ENCODE measurements at regions not wholly inside any gene's neighbourhood (a gene's known extent, or its start where the extent isn't known, plus 50 kb on each side); places are given as distances from the start of the nearest gene placed in this dataset.

DNA sequence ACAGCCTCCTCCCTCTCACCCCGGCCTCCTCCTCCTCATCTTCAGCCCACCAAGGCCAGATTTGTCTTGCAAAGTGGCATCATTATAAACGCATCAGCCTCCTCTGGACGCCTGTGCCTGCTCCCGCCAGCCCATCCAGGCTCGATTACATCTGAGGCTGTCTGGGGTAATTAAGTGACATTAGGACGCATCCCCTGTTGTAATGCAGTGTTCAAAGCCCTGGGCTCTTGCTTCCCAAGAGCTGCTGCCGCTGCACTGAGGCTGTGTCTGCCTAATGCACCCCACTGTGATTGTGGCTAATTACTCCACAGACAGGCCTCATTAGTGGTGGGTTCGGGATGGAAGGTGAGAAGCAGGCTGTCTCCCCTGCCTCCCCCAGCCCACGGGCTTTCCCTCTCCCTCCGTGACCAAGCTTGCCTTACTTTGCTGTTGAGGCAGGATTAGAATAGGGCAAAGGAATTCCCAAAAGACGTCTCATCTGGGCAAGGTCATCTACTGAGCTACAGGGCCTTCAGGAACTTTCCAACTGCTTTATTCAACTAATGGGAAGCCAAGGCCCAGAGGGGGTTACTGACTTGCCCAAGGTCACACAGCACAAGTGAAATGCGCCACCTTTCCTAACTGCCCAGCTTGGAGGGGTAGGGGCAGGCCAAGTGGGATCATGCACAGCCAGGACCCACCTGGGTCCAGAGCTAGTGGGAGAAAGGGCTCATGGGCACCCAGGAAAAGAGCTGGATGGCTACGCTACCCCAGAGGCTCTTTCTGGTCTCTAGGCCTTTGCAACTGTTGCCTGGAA lies 66.2 kb upstream of the PCBD1 start:
- ATAC-seq (ENCODE audit: insufficient read depth, low read depth), result no peak
- H3K27me3 ChIP-seq (ENCODE audit: insufficient read depth, low read length, poor library complexity), result peaks cover 14% of the 10 kb centered on the region

DNA sequence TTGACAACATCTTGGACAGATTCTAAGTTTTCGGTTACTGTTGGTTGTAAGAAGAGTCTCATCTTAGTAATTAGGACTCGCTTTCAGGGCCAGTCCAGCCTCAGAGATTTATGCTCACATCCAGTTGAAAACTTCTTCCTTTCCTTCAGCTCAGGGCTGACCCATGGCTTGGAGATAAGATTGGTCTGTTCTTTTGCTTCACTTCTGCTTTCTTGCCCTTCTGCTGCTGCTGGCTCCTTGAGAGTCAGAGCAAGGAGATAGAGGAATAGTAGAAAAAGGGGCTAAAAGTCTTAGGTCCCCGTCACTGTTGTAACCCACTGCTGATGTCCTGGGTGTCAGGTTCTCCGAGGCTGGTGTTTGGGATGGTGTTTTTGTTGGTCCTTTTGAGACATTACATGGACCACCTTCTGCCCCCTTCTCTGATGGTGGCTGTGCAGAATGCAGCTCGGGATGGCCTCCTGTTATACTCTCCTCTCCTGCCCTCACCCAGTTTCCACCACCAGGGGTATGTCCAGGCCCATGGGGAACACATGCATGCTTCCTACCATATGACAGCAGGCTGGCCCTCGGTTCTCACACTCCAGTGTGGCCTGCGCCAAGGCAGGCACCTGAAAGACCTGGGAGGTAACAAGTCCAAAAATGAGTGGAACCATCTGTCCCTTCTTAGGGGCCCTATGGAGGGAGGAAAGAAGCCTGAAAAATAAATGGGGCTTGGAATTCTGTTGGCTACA lies 67.8 kb upstream of the PCBD1 start:
- ATAC-seq (ENCODE audit: insufficient read depth, low read depth) (no peak), DNase-seq (no peak)
- no peak overlapping the region for H3K4me2 ChIP-seq (ENCODE audit: insufficient read depth, low read length)
- H2AFZ ChIP-seq (ENCODE audit: low read depth, low read length), result no peak overlapping the region
- H3K36me3 ChIP-seq (ENCODE audit: insufficient read depth, low read length), result no peaks in the 10 kb centered on the region
- no peaks in the 10 kb centered on the region for H3K9me3 ChIP-seq (ENCODE audit: insufficient read depth, low read length, severe bottlenecking)
- no peaks in the 10 kb centered on the region for H3K4me1 ChIP-seq (ENCODE audit: insufficient read depth, low read length)
- TF ChIP-seq EZH2 (IDR thresholded peaks at IDR 0.05; ENCODE audit: borderline replicate concordance, low read depth, low read length, severe bottlenecking), result no peak
- TF ChIP-seq, protein P1, sequence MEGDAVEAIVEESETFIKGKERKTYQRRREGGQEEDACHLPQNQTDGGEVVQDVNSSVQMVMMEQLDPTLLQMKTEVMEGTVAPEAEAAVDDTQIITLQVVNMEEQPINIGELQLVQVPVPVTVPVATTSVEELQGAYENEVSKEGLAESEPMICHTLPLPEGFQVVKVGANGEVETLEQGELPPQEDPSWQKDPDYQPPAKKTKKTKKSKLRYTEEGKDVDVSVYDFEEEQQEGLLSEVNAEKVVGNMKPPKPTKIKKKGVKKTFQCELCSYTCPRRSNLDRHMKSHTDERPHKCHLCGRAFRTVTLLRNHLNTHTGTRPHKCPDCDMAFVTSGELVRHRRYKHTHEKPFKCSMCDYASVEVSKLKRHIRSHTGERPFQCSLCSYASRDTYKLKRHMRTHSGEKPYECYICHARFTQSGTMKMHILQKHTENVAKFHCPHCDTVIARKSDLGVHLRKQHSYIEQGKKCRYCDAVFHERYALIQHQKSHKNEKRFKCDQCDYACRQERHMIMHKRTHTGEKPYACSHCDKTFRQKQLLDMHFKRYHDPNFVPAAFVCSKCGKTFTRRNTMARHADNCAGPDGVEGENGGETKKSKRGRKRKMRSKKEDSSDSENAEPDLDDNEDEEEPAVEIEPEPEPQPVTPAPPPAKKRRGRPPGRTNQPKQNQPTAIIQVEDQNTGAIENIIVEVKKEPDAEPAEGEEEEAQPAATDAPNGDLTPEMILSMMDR (IDR thresholded peaks at IDR 0.05; ENCODE audit: borderline replicate concordance, extremely low read depth, low read length, poor library complexity, severe bottlenecking), result no peak
- H3K4me3 ChIP-seq (ENCODE audit: low read depth in 1 of 2, low read length in 2 of 2), result no peak overlapping the region
- peaks cover 14% of the 10 kb centered on the region for H3K27me3 ChIP-seq (ENCODE audit: insufficient read depth, low read length, poor library complexity)
- no peak overlapping the region for H3K27ac ChIP-seq (ENCODE audit: low read length)
- H3K79me2 ChIP-seq (ENCODE audit: insufficient read depth, low read length), result no peaks in the 10 kb centered on the region
- no peak overlapping the region for H3K9ac ChIP-seq (ENCODE audit: low read depth, low read length)
- no peaks in the 10 kb centered on the region for H4K20me1 ChIP-seq (ENCODE audit: insufficient read depth, low read length)

More for the DNA sequence above, 66.2 kb upstream of the PCBD1 start:
- H3K27ac ChIP-seq (ENCODE audit: low read length), result no peak overlapping the region
- H2AFZ ChIP-seq (ENCODE audit: low read depth, low read length), result no peak overlapping the region
- H4K20me1 ChIP-seq (ENCODE audit: insufficient read depth, low read length), result no peaks in the 10 kb centered on the region
- H3K4me1 ChIP-seq (ENCODE audit: insufficient read depth, low read length), result no peaks in the 10 kb centered on the region
- DNase-seq, result no peak
- H3K9me3 ChIP-seq (ENCODE audit: insufficient read depth, low read length, severe bottlenecking), result no peaks in the 10 kb centered on the region
- no peaks in the 10 kb centered on the region for H3K79me2 ChIP-seq (ENCODE audit: insufficient read depth, low read length)
- H3K36me3 ChIP-seq (ENCODE audit: insufficient read depth, low read length), result no peaks in the 10 kb centered on the region
- H3K4me2 ChIP-seq (ENCODE audit: insufficient read depth, low read length), result no peak overlapping the region
- TF ChIP-seq EZH2 (IDR thresholded peaks at IDR 0.05; ENCODE audit: borderline replicate concordance, low read depth, low read length, severe bottlenecking), result no peak
- TF ChIP-seq, protein P1 (IDR thresholded peaks at IDR 0.05; ENCODE audit: borderline replicate concordance, extremely low read depth, low read length, poor library complexity, severe bottlenecking), result no peak
- no peak overlapping the region for H3K4me3 ChIP-seq (ENCODE audit: low read depth in 1 of 2, low read length in 2 of 2)
- no peak overlapping the region for H3K9ac ChIP-seq (ENCODE audit: low read depth, low read length)

DNA sequence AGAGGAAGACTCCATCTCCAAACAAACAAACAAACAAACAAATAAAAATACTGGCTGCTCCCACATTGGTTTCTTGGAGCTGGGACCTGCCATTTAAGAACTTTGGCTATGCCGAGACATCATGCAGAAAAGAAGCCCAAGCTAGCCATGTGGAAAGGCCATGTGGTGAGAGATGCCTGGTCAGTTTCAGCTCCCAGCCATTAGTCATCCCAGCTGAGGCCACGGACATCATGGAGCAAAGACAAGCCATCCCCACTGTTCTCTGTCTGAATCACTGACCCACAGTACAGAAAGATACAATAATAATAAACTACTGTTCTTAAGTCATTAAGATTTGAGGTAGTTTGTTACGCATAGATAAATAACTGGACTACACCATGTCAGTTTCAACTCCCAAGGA lies 70.0 kb upstream of the PCBD1 start:
- Histone ChIP-seq H3K4me3 (ENCODE audit: low read depth in 1 of 2, low read length in 2 of 2) (no peak overlapping the region), H3K4me1 (ENCODE audit: insufficient read depth, low read length) (no peaks in the 10 kb centered on the region), H3K27ac (ENCODE audit: low read length) (no peak overlapping the region), H4K20me1 (ENCODE audit: insufficient read depth, low read length) (no peaks in the 10 kb centered on the region), H3K79me2 (ENCODE audit: insufficient read depth, low read length) (no peaks in the 10 kb centered on the region), H3K9ac (ENCODE audit: low read depth, low read length) (no peak overlapping the region), H2AFZ (ENCODE audit: low read depth, low read length) (no peak overlapping the region), H3K36me3 (ENCODE audit: insufficient read depth, low read length) (no peaks in the 10 kb centered on the region), H3K9me3 (ENCODE audit: insufficient read depth, low read length, severe bottlenecking) (no peaks in the 10 kb centered on the region), H3K27me3 (ENCODE audit: insufficient read depth, low read length, poor library complexity) (peaks cover 14% of the 10 kb centered on the region), H3K4me2 (ENCODE audit: insufficient read depth, low read length) (no peak overlapping the region)
- TF ChIP-seq EZH2 (IDR thresholded peaks at IDR 0.05; ENCODE audit: borderline replicate concordance, low read depth, low read length, severe bottlenecking), result no peak
- TF ChIP-seq, protein P1 (IDR thresholded peaks at IDR 0.05; ENCODE audit: borderline replicate concordance, extremely low read depth, low read length, poor library complexity, severe bottlenecking), result no peak
- DNase-seq, result no peak
- no peak for ATAC-seq (ENCODE audit: insufficient read depth, low read depth)
